HEK293 (cell line): ENCODE measurements at regions not wholly inside any gene's neighbourhood (a gene's known extent, or its start where the extent isn't known, plus 50 kb on each side); places are given as distances from the start of the nearest gene placed in this dataset.

ENCODE experiments used
- CTCF ChIA-PET: fragments of 350-600 bp; formaldehyde crosslinking; extraction: SDS; loops from one replicate; lab custom pipeline; 2021; ENCODE audit warnings: antibody characterized with exemption; lab: Yijun Ruan, JAX
- POLR2A ChIA-PET: fragments of 300-600 bp; formaldehyde crosslinking; extraction: SDS; loops from one replicate; lab custom pipeline; 2020; ENCODE audit warnings: antibody characterized with exemption, inconsistent platforms; lab: Yijun Ruan, JAX
- H3K27ac ChIP-seq: fragments of 200-500 bp; sonication (Bioruptor generic); 2 replicates; pipeline ENCODE4 v1.5.1; 2014; ENCODE audit warnings: low read depth, low read length, control low read depth, inconsistent platforms; ENCODE audit errors: extremely low read depth
- H3K36me3 ChIP-seq, 2 experiments: fragments of 200-500 bp in 1 of 2; sonication (Bioruptor generic) in 1 of 2; 1 replicate in 1 of 2; 2 replicates in 1 of 2; pipeline ENCODE4 v1.5.1; 2014 to 2017; ENCODE audit warnings: inconsistent platforms in 2 of 2, low read length in 2 of 2; ENCODE audit not compliant: control insufficient read depth in 2 of 2, insufficient read depth in 1 of 2
- H3K4me1 ChIP-seq: fragments of 200-500 bp; sonication (Bioruptor generic); 2 replicates; pipeline ENCODE4 v1.5.1; 2014; ENCODE audit warnings: mild to moderate bottlenecking, low read length, inconsistent platforms; ENCODE audit not compliant: control insufficient read depth, insufficient read depth
- H3K4me3 ChIP-seq: 2 replicates; pipeline ENCODE4 v1.5.1; 2011; ENCODE audit warnings: low read depth, mild to moderate bottlenecking, control low read depth, low read length, moderate library complexity
- H3K9me3 ChIP-seq: fragments of 200-500 bp; sonication (Bioruptor generic); 2 replicates; pipeline ENCODE4 v1.5.1; 2014; ENCODE audit warnings: low read depth, low read length, inconsistent platforms; ENCODE audit not compliant: control insufficient read depth, insufficient read depth
- BCL11A ChIP-seq: fragments of 450-650 bp; formaldehyde crosslinking; IDR thresholded peaks from 2 replicates; pipeline ENCODE4 v1.5.1; 2016; ENCODE audit warnings: low read depth, missing biosample characterization, missing genetic modification characterization
- MZF1 ChIP-seq: fragments of 450-650 bp; formaldehyde crosslinking; IDR thresholded peaks from 2 replicates; pipeline ENCODE4 v1.5.1; 2017; ENCODE audit warnings: missing biosample characterization, missing genetic modification characterization, borderline replicate concordance
- PRDM1 ChIP-seq: fragments of 450-650 bp; formaldehyde crosslinking; IDR thresholded peaks from 2 replicates; pipeline ENCODE4; 2016; ENCODE audit warnings: missing biosample characterization, missing genetic modification characterization
- SP7 ChIP-seq: fragments of 450-650 bp; formaldehyde crosslinking; IDR thresholded peaks from 2 replicates; pipeline ENCODE4 v1.5.1; 2016; ENCODE audit warnings: missing biosample characterization, missing genetic modification characterization
- ZBTB7A ChIP-seq: fragments of 450-650 bp; formaldehyde crosslinking; IDR thresholded peaks from 2 replicates; pipeline ENCODE4 v1.5.1; 2016; ENCODE audit warnings: low read depth, missing biosample characterization, missing genetic modification characterization
- ZFP37 ChIP-seq: fragments of 450-650 bp; formaldehyde crosslinking; IDR thresholded peaks from 2 replicates; pipeline ENCODE4 v1.5.1; 2016; ENCODE audit warnings: missing biosample characterization, missing genetic modification characterization
- ZNF10 ChIP-seq: fragments of 450-650 bp; formaldehyde crosslinking; IDR thresholded peaks from 2 replicates; pipeline ENCODE4 v1.5.1; 2017; ENCODE audit warnings: missing biosample characterization, missing genetic modification characterization
- ZNF16 ChIP-seq: fragments of 450-650 bp; formaldehyde crosslinking; IDR thresholded peaks from 2 replicates; pipeline ENCODE4 v1.5.1; 2016; ENCODE audit warnings: low read depth, missing biosample characterization, missing genetic modification characterization
- ZNF19 ChIP-seq: fragments of 450-650 bp; formaldehyde crosslinking; IDR thresholded peaks from 2 replicates; pipeline ENCODE4; 2016; ENCODE audit warnings: missing biosample characterization, missing genetic modification characterization, low read depth
- ZNF23 ChIP-seq: fragments of 450-650 bp; formaldehyde crosslinking; IDR thresholded peaks from 2 replicates; pipeline ENCODE4 v1.5.1; 2016; ENCODE audit warnings: missing biosample characterization, missing genetic modification characterization, borderline replicate concordance
- ZNF248 ChIP-seq: fragments of 450-650 bp; formaldehyde crosslinking; IDR thresholded peaks from 2 replicates; pipeline ENCODE4 v1.5.1; 2017; ENCODE audit warnings: missing biosample characterization, missing genetic modification characterization
- ZNF394 ChIP-seq: fragments of 450-650 bp; formaldehyde crosslinking; IDR thresholded peaks from 2 replicates; pipeline ENCODE4 v1.5.1; 2016; ENCODE audit warnings: missing biosample characterization, missing genetic modification characterization, mild to moderate bottlenecking, moderate library complexity, borderline replicate concordance
- ZNF549 ChIP-seq: fragments of 450-650 bp; IDR thresholded peaks from 2 replicates; pipeline ENCODE4 v1.5.1; 2018; ENCODE audit warnings: missing biosample characterization, missing genetic modification characterization, mild to moderate bottlenecking, inconsistent platforms, moderate library complexity
- ZNF585B ChIP-seq: fragments of 450-650 bp; formaldehyde crosslinking; IDR thresholded peaks from 2 replicates; pipeline ENCODE4 v1.5.1; 2016; ENCODE audit warnings: missing biosample characterization, missing genetic modification characterization
- ZNF677 ChIP-seq: fragments of 450-650 bp; IDR thresholded peaks from 2 replicates; pipeline ENCODE4 v1.5.0; 2018; ENCODE audit warnings: missing biosample characterization, mild to moderate bottlenecking, missing genetic modification characterization, moderate library complexity
- ZNF768 ChIP-seq: fragments of 450-650 bp; formaldehyde crosslinking; IDR thresholded peaks from 2 replicates; pipeline ENCODE4 v1.5.1; 2018; ENCODE audit warnings: missing biosample characterization, mild to moderate bottlenecking, missing genetic modification characterization
- ZNF792 ChIP-seq: fragments of 450-650 bp; formaldehyde crosslinking; IDR thresholded peaks from 2 replicates; pipeline ENCODE4 v1.5.1; 2016; ENCODE audit warnings: missing biosample characterization, missing genetic modification characterization
- ZXDB ChIP-seq: fragments of 450-650 bp; formaldehyde crosslinking; IDR thresholded peaks from 2 replicates; pipeline ENCODE4 v1.5.1; 2016; ENCODE audit warnings: missing biosample characterization, missing genetic modification characterization
- TF ChIP-seq, protein P1 (sequence below): fragments of 450-650 bp; formaldehyde crosslinking; IDR thresholded peaks from 2 replicates; pipeline ENCODE4 v1.5.1; 2016; ENCODE audit warnings: missing biosample characterization, missing genetic modification characterization
- TF ChIP-seq, protein P2 (sequence below): fragments of 450-650 bp; formaldehyde crosslinking; IDR thresholded peaks from 2 replicates; pipeline ENCODE4 v1.5.1; 2016; ENCODE audit warnings: missing biosample characterization, missing genetic modification characterization, low read depth
- TF ChIP-seq, protein P3 (sequence below): sonication (generic); formaldehyde crosslinking; IDR thresholded peaks from 2 replicates; pipeline ENCODE4 v1.8.1; 2022; ENCODE audit warnings: mild to moderate bottlenecking, moderate library complexity, missing genetic modification reagents
- TF ChIP-seq, protein P4 (sequence below): fragments of 450-650 bp; IDR thresholded peaks from 2 replicates; pipeline ENCODE4 v1.5.1; 2018; ENCODE audit warnings: missing biosample characterization, missing genetic modification characterization

DNA sequence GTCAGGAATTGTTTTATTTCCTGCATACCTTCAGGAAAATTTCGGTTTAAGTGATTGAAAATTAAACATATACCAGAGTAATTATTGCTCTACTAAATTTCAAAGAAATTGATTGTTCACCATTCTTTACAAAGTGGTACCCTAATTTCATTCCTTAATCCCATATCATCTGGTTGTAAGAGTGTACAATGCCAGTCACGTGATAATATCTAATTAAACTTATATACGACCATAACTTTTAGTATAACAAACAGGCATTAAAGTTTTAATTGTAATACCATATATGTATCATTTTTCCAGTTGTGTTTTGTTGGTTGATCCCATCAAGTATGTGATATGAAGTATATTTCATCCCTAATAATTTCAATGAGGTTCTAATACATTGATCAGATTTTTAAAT, 74.8 kb upstream of the PLSCR5 start (continued):
- no peak for TF ChIP-seq ZBTB7A (tag by site-specific recombination)
- TF ChIP-seq ZNF16, result no peak
- TF ChIP-seq PRDM1 (tag by site-specific recombination), result no peak
- no peak for TF ChIP-seq ZNF23 (tag by site-specific recombination)
- TF ChIP-seq ZFP37 (tag by site-specific recombination), result no peak
- no peak for TF ChIP-seq SP7
- no peak for TF ChIP-seq ZNF677 (tag by site-specific recombination)
- TF ChIP-seq, protein P1, sequence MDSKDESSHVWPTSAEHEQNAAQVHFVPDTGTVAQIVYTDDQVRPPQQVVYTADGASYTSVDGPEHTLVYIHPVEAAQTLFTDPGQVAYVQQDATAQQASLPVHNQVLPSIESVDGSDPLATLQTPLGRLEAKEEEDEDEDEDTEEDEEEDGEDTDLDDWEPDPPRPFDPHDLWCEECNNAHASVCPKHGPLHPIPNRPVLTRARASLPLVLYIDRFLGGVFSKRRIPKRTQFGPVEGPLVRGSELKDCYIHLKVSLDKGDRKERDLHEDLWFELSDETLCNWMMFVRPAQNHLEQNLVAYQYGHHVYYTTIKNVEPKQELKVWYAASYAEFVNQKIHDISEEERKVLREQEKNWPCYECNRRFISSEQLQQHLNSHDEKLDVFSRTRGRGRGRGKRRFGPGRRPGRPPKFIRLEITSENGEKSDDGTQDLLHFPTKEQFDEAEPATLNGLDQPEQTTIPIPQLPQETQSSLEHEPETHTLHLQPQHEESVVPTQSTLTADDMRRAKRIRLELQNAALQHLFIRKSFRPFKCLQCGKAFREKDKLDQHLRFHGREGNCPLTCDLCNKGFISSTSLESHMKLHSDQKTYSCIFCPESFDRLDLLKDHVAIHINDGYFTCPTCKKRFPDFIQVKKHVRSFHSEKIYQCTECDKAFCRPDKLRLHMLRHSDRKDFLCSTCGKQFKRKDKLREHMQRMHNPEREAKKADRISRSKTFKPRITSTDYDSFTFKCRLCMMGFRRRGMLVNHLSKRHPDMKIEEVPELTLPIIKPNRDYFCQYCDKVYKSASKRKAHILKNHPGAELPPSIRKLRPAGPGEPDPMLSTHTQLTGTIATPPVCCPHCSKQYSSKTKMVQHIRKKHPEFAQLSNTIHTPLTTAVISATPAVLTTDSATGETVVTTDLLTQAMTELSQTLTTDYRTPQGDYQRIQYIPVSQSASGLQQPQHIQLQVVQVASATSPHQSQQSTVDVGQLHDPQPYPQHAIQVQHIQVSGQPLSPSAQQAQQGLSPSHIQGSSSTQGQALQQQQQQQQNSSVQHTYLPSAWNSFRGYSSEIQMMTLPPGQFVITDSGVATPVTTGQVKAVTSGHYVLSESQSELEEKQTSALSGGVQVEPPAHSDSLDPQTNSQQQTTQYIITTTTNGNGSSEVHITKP (tag by site-specific recombination), result no peak
- TF ChIP-seq MZF1 (tag by site-specific recombination), result no peak
- no peak for TF ChIP-seq ZNF248 (tag by site-specific recombination)
- TF ChIP-seq, all 188 proteins: peak for 0

DNA sequence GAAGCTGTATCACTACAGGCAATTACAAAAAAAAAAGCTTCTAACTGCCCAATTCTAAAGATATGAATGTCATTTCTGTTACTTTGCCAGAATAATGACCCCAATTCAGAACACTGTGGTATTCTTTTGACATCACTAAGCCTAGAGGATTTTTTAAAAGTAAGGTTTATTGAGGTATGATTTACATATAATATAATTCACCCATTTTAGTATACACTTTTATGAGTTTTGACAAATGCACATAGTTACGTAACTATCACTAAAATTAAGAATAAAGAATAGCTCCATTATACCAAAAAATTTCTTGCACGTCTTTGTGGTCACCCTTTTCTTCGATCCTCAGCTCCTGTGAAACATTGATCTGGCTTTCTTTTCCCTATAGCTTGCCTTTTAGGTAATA, 74.0 kb upstream of the PLSCR5 start:
- Histone ChIP-seq H3K9me3 (no peaks in the 10 kb centered on the region), H3K4me1 (0 out of 2 replicates have a peak, but pooled peaks cover 3% of the 10 kb centered on the region), H3K36me3 (no peaks in the 10 kb centered on the region), H3K4me3 (no peak overlapping the region), H3K27ac (no peak overlapping the region)
- TF ChIP-seq, protein P2, sequence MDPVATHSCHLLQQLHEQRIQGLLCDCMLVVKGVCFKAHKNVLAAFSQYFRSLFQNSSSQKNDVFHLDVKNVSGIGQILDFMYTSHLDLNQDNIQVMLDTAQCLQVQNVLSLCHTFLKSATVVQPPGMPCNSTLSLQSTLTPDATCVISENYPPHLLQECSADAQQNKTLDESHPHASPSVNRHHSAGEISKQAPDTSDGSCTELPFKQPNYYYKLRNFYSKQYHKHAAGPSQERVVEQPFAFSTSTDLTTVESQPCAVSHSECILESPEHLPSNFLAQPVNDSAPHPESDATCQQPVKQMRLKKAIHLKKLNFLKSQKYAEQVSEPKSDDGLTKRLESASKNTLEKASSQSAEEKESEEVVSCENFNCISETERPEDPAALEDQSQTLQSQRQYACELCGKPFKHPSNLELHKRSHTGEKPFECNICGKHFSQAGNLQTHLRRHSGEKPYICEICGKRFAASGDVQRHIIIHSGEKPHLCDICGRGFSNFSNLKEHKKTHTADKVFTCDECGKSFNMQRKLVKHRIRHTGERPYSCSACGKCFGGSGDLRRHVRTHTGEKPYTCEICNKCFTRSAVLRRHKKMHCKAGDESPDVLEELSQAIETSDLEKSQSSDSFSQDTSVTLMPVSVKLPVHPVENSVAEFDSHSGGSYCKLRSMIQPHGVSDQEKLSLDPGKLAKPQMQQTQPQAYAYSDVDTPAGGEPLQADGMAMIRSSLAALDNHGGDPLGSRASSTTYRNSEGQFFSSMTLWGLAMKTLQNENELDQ (tag by site-specific recombination), result no peak
- TF ChIP-seq, protein P3, sequence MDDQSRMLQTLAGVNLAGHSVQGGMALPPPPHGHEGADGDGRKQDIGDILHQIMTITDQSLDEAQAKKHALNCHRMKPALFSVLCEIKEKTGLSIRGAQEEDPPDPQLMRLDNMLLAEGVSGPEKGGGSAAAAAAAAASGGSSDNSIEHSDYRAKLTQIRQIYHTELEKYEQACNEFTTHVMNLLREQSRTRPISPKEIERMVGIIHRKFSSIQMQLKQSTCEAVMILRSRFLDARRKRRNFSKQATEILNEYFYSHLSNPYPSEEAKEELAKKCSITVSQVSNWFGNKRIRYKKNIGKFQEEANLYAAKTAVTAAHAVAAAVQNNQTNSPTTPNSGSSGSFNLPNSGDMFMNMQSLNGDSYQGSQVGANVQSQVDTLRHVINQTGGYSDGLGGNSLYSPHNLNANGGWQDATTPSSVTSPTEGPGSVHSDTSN (CRISPR knock-in tag), result no peak
- POLR2A ChIA-PET, result no interaction called here
- CTCF ChIA-PET, result interaction anchor here (0.6 kb wide), 1 partner anchor 598 kb away, joined by 4 read pairs; no protein-coding TSS in a partner anchor

DNA sequence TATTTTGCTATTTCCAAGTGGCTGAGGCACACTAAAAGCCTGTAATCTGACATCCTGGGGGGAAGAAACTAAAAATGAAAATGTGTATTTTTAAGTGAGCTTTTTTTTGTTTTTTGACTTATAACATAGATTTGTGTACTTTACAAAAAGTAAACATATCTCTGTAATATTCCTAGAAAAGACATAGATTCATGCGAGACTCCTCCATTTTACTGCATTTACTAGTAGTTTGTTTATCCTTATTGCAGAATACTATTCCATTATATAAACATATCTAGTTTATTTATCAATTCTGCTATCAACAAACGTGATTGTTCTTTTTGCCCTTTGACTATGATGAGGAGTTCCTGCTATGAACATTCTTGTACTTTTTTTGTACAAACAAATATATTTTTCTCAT, 67.8 kb upstream of the PLSCR5 start:
- CTCF ChIA-PET, result no interaction called here
- TF ChIP-seq ZNF585B, result no peak
- TF ChIP-seq BCL11A, result no peak
- TF ChIP-seq ZNF10 (tag by site-specific recombination), result no peak
- TF ChIP-seq MZF1 (tag by site-specific recombination), result no peak
- TF ChIP-seq ZNF549 (tag by site-specific recombination), result no peak
- TF ChIP-seq ZNF792 (tag by site-specific recombination), result no peak
- TF ChIP-seq ZXDB (tag by site-specific recombination), result no peak
- TF ChIP-seq ZNF394 (tag by site-specific recombination), result no peak
- TF ChIP-seq, protein P4, sequence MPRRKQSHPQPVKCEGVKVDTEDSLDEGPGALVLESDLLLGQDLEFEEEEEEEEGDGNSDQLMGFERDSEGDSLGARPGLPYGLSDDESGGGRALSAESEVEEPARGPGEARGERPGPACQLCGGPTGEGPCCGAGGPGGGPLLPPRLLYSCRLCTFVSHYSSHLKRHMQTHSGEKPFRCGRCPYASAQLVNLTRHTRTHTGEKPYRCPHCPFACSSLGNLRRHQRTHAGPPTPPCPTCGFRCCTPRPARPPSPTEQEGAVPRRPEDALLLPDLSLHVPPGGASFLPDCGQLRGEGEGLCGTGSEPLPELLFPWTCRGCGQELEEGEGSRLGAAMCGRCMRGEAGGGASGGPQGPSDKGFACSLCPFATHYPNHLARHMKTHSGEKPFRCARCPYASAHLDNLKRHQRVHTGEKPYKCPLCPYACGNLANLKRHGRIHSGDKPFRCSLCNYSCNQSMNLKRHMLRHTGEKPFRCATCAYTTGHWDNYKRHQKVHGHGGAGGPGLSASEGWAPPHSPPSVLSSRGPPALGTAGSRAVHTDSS (tag by site-specific recombination), result no peak
- TF ChIP-seq ZNF19, result no peak
- TF ChIP-seq ZNF768, result no peak

More for the DNA sequence above, 67.8 kb upstream of the PLSCR5 start:
- Histone ChIP-seq H3K27ac (no peak overlapping the region), H3K36me3 (no peaks in the 10 kb centered on the region), H3K4me1 (no peaks in the 10 kb centered on the region), H3K9me3 (no peaks in the 10 kb centered on the region), H3K4me3 (no peak overlapping the region)
- POLR2A ChIA-PET, result no interaction called here
